ENCODE measurements at regions not wholly inside any gene's neighbourhood (a gene's known extent, or its start where the extent isn't known, plus 50 kb on each side); places are given as distances from the start of the nearest gene placed in this dataset.
"Not testable (repeated sequence)": the region's sequence is repeated elsewhere in the genome, so short reads cannot be mapped to it uniquely, and the experiment has no call there.

DNA sequence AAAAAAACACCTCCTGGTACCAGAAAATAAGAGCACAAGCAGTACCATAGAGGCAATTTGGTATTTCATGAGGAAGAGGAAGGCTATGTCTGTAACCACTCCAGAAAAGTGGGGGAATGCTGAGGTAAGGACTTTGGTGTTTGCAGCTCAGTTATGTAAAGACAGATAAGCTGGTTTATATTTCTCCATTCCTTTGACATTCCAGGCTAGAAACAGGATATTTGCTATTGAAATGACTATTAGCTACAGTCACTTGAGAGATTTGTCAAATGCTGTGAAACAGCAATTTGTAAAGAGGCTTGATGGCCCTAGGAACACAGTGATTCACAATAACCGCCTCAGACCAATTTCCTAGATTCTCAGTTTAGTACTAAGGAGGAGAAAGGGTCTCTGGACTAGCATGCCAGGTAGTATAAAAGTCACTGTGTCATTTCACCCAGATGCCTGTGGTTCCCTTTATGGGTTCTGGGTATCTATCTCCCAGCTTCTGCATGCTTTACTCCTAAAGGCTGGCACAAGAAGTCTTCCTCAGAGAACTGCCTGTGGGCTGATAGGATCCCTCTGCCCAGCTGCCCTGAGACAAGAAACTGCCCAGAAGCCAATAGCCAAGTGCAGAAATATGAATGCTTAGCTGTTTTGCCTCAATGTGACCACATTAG lies 80.5 kb downstream of the VCAM1 start:
- Histone ChIP-seq H3K27ac (ENCODE audit: low read depth, low read length, poor library complexity, severe bottlenecking) (no peak overlapping the region), H3K9me3 (ENCODE audit: low read depth, low read length, poor library complexity, severe bottlenecking) (no peaks in the 10 kb centered on the region), H3K4me1 (ENCODE audit: insufficient read depth, low read length, poor library complexity, severe bottlenecking) (no peaks in the 10 kb centered on the region), H3K36me3 (ENCODE audit: insufficient read depth, low read length, poor library complexity, severe bottlenecking) (no peaks in the 10 kb centered on the region), H3K27me3 (replicated peaks; ENCODE audit: insufficient read depth, low read depth, low read length, poor library complexity) (no peaks in the 10 kb centered on the region), H3K4me3 (ENCODE audit: low read depth, low read length, poor library complexity, severe bottlenecking) (no peak overlapping the region)
- ChIA-PET CTCF (no interaction called here), POLR2A (ENCODE audit: low non-redundant PET) (no interaction called here)
- TF ChIP-seq EZH2 (IDR thresholded peaks at IDR 0.05; ENCODE audit: borderline replicate concordance, low read depth, low read length, poor library complexity, severe bottlenecking) (no peak), CTCF (conservative IDR thresholded peaks at IDR 0.05; ENCODE audit: low read depth, low read length) (no peak)
- no TSS peak for BruUV-seq (replicated peaks)
- intact Hi-C loops (cut with micrococcal nuclease; ENCODE audit: unreplicated experiment), result no loop called here
- no peak for DNase-seq (ENCODE audit: low spot score)

- BruUV-seq (replicated peaks); intact Hi-C loops (cut with micrococcal nuclease; ENCODE audit: unreplicated experiment); POLR2A ChIA-PET (ENCODE audit: low non-redundant PET); H3K27me3 ChIP-seq (replicated peaks; ENCODE audit: insufficient read depth, low read depth, low read length, poor library complexity); H3K4me1 ChIP-seq (ENCODE audit: insufficient read depth, low read length, poor library complexity, severe bottlenecking); H3K9me3 ChIP-seq (ENCODE audit: low read depth, low read length, poor library complexity, severe bottlenecking); H3K36me3 ChIP-seq (ENCODE audit: insufficient read depth, low read length, poor library complexity, severe bottlenecking); CTCF ChIA-PET; DNase-seq (ENCODE audit: low spot score); H3K4me3 ChIP-seq (ENCODE audit: low read depth, low read length, poor library complexity, severe bottlenecking); H3K27ac ChIP-seq (ENCODE audit: low read depth, low read length, poor library complexity, severe bottlenecking): not testable (repeated sequence)
Measured at GRCh38 chr1:100801256-100801655, 81.7 kb downstream of the VCAM1 start.

GRCh38 chr1:100803280-100803679 lies 83.7 kb downstream of the VCAM1 start:
- H3K27me3 ChIP-seq (replicated peaks; ENCODE audit: insufficient read depth, low read depth, low read length, poor library complexity); H3K4me1 ChIP-seq (ENCODE audit: insufficient read depth, low read length, poor library complexity, severe bottlenecking); H3K27ac ChIP-seq (ENCODE audit: low read depth, low read length, poor library complexity, severe bottlenecking); H3K36me3 ChIP-seq (ENCODE audit: insufficient read depth, low read length, poor library complexity, severe bottlenecking); BruUV-seq (replicated peaks); DNase-seq (ENCODE audit: low spot score); H3K9me3 ChIP-seq (ENCODE audit: low read depth, low read length, poor library complexity, severe bottlenecking); H3K4me3 ChIP-seq (ENCODE audit: low read depth, low read length, poor library complexity, severe bottlenecking); POLR2A ChIA-PET (ENCODE audit: low non-redundant PET); intact Hi-C loops (cut with micrococcal nuclease; ENCODE audit: unreplicated experiment); CTCF ChIA-PET: not testable (repeated sequence)

GRCh38 chr1:100806601-100807000 lies 87.1 kb downstream of the VCAM1 start:
- Histone ChIP-seq H3K36me3 (ENCODE audit: insufficient read depth, low read length, poor library complexity, severe bottlenecking) (no peaks in the 10 kb centered on the region), H3K4me1 (ENCODE audit: insufficient read depth, low read length, poor library complexity, severe bottlenecking) (no peaks in the 10 kb centered on the region), H3K9me3 (ENCODE audit: low read depth, low read length, poor library complexity, severe bottlenecking) (no peaks in the 10 kb centered on the region), H3K27ac (ENCODE audit: low read depth, low read length, poor library complexity, severe bottlenecking) (no peak overlapping the region), H3K4me3 (ENCODE audit: low read depth, low read length, poor library complexity, severe bottlenecking) (no peak overlapping the region), H3K27me3 (replicated peaks; ENCODE audit: insufficient read depth, low read depth, low read length, poor library complexity) (no peaks in the 10 kb centered on the region)
- no peak for TF ChIP-seq EZH2 (IDR thresholded peaks at IDR 0.05; ENCODE audit: borderline replicate concordance, low read depth, low read length, poor library complexity, severe bottlenecking)
- no peak for TF ChIP-seq CTCF (conservative IDR thresholded peaks at IDR 0.05; ENCODE audit: low read depth, low read length)
- ChIA-PET POLR2A (ENCODE audit: low non-redundant PET) (no interaction called here), CTCF (no interaction called here)
- intact Hi-C loops (cut with micrococcal nuclease; ENCODE audit: unreplicated experiment), result no loop called here
- no peak for DNase-seq (ENCODE audit: low spot score)
- BruUV-seq (replicated peaks), result no TSS peak

All from A673 (cell line).